ENCODE measurements at regions not wholly inside any gene's neighbourhood (a gene's known extent, or its start where the extent isn't known, plus 50 kb on each side); places are given as distances from the start of the nearest gene placed in this dataset.

GRCh38 chr4:120445186-120445585 lies 378.5 kb upstream of the MAD2L1 start:
- TF ChIP-seq, protein P1, sequence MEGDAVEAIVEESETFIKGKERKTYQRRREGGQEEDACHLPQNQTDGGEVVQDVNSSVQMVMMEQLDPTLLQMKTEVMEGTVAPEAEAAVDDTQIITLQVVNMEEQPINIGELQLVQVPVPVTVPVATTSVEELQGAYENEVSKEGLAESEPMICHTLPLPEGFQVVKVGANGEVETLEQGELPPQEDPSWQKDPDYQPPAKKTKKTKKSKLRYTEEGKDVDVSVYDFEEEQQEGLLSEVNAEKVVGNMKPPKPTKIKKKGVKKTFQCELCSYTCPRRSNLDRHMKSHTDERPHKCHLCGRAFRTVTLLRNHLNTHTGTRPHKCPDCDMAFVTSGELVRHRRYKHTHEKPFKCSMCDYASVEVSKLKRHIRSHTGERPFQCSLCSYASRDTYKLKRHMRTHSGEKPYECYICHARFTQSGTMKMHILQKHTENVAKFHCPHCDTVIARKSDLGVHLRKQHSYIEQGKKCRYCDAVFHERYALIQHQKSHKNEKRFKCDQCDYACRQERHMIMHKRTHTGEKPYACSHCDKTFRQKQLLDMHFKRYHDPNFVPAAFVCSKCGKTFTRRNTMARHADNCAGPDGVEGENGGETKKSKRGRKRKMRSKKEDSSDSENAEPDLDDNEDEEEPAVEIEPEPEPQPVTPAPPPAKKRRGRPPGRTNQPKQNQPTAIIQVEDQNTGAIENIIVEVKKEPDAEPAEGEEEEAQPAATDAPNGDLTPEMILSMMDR (IDR thresholded peaks at IDR 0.05) = no peak
- TF ChIP-seq POLR2A (IDR thresholded peaks at IDR 0.05) = no peak
